NCI-H1436 (cell line): ENCODE measurements at regions not wholly inside any gene's neighbourhood (a gene's known extent, or its start where the extent isn't known, plus 50 kb on each side); places are given as distances from the start of the nearest gene placed in this dataset.
"Not testable (repeated sequence)": the region's sequence is repeated elsewhere in the genome, so short reads cannot be mapped to it uniquely, and the experiment has no call there.

ENCODE experiments used
- DNase-seq: peaks from one replicate; lab custom pipeline; 2025; lab: John Stamatoyannopoulos, UW

GRCh38 chr12:59147791-59148190 lies 227.5 kb upstream of the LRIG3 start:
- no peak for DNase-seq

DNA sequence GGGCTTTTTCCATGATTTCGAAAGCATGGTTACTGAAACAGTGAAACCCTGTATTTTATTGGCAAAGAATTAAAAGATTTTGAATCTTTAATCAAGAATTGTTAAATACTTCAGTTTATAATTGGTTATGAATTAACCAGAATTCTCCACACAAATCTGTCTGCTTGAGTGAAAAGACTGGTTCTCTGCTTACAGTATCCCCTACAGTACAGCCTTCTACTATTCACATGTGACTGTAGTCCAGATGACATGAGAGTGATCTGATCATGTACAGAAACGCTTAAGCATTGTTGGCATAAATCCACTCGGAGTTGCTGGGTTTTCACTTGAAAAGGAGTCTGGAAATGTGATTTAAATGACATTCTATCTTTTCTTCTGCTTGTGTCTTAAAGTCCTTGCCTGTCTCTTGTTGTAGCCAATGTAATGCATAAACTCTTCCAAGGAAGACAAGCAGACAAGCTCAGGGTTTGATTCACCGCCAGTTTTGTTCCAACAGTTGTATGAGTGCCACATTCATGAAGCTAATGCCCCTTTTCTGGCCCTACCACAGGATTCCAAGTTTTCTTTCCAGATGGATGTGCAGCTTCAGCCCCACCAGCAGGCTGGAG lies 222.0 kb upstream of the LRIG3 start:
- no peak for DNase-seq

- no peak for DNase-seq
Measured at GRCh38 chr12:59134750-59135149, 214.4 kb upstream of the LRIG3 start.

DNA sequence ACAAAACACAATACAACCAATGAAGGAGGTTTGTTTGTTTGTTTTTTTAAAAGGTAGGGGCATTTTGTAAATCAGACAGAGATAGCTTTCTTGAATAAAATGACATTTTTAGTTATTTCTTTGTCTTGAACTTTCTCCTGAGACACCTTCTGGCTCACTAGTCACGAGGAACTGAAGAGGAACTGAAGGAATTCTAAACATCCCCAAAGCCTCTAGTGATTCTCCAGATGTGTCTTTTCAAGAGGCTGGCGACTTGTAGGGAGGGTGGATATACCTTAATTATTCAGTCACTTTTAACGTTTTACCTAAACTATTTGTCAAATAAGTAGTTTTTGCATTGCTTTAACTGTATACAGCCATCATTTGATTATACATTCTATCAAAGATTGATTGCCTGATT lies 211.2 kb upstream of the LRIG3 start:
- DNase-seq = no peak

- no peak for DNase-seq
Measured at GRCh38 chr12:59122784-59123183, 202.5 kb upstream of the LRIG3 start.

- DNase-seq = no peak
Measured at GRCh38 chr12:59121451-59121850, 201.1 kb upstream of the LRIG3 start.

- no peak for DNase-seq
Measured at GRCh38 chr12:59119676-59120075, 199.4 kb upstream of the LRIG3 start.

- no peak for DNase-seq
Measured at GRCh38 chr12:59118356-59118755, 198.1 kb upstream of the LRIG3 start.

DNA sequence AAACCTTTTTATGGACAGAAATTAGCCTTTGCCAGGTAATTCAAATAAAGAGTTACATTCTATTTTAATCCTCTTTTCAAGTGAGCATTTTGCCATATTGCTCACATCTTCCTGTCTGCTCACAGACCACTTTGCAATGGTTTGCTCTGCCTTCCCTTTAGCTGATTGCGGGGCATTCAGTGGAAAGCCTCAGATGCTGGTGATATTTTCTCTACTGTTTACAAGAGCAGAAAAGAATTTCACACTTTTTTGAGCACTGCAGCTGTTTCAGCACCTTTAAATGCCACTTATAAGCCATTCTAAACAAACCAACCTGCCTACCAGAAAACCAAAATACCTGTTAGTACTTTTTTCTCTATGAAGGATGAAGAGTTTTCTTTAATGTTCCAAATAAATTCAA lies 195.7 kb upstream of the LRIG3 start:
- DNase-seq = no peak

DNA sequence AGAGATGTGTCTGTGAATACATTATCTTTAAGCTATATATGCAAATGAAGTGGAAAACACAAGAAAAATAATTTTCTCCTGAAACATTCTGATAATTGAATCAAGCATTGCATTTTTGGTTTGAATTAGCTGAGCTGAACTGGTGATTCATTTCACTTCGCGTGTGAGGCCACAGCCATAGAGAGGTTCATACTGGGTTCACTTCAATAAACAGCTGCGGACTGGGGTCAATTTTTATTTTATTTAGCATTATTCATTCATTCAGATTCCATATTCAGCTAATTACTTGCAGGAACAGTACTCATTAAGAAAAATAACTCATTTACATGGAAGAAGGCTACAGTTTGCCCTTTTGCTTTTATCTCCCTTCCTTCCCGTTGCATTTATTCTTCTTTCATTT lies 195.2 kb upstream of the LRIG3 start:
- no peak for DNase-seq

DNA sequence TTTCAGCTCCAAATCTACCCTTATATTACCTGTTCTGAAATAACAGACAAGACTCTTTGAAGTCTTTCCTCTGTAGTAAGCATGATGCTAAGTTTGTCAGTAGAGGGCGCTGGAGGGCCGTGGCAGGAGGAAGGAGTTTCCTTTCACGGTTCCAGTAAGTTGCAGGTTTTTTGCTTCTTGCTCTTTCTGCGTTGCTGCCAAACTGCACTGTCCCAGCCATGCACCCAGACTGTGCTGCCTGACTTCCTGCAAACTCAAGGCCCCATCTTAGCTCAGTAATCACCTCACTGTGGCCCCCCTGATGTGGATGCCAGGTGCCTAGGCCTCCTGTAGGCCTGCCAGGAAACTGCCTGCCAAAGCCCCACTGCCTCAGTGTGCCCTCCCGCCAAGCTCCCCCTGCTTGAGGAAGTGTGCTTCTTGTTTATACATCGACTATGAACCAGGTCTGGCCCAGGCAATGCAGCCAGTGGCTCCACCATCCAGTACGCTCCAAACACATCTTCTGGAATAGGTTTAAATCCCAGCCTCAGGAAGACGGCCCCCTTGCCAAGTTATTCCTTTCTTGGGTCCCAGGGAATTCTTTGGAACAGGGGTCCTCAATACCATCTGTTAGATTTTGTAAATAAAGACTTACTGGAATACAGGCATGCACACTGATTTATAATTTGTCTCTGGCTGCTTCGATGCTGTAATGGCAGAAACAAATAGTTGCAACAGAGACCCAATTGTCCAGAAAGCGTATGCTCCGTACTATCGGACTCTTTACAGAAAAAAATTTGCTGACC lies 193.7 kb upstream of the LRIG3 start:
- peak; percentile 49 for DNase-seq

DNA sequence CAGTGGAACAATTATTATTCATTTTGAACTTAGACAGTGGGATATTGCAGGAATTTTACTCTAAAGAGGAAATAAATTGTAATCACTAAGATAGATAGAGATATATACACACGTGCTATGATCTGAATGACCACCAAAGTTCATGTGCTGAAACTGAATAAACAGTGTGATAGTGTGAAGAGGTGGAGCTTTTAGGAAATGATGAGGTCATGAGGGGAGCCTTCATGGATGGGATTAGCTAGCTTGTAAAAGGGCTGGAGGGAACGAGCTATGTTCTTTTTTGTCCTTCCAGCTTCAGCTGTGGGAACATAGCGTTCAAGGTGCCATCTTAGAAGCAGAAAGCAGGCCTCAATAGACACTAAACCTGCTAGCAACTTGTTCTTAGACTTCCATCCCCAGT lies 191.5 kb upstream of the LRIG3 start:
- DNase-seq = no peak

- not testable (repeated sequence) for DNase-seq
Measured at GRCh38 chr12:59108516-59108915, 188.2 kb upstream of the LRIG3 start.

DNA sequence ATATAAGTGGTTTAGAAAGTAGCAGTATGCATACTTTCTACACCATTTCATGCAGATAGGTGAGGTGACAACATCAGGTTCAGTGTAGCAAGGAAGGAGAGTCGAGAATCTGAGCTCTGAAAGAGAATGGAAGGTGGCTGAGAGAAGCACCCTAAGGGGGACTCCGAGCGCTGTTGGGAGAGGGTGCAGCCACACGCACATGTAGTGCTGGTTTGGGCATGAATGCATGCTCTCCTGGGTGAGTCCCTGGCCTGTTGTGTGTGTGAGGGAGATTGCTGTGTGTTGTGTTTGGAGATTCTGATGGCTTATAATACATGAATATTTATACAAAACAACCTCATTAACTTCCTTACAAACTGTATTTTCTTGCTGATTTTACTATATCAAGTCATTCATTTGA lies 180.3 kb upstream of the LRIG3 start:
- no peak for DNase-seq

- no peak for DNase-seq
Measured at GRCh38 chr12:59097876-59098275, 177.6 kb upstream of the LRIG3 start.

GRCh38 chr12:59096246-59096645 lies 175.9 kb upstream of the LRIG3 start:
- DNase-seq = no peak

DNA sequence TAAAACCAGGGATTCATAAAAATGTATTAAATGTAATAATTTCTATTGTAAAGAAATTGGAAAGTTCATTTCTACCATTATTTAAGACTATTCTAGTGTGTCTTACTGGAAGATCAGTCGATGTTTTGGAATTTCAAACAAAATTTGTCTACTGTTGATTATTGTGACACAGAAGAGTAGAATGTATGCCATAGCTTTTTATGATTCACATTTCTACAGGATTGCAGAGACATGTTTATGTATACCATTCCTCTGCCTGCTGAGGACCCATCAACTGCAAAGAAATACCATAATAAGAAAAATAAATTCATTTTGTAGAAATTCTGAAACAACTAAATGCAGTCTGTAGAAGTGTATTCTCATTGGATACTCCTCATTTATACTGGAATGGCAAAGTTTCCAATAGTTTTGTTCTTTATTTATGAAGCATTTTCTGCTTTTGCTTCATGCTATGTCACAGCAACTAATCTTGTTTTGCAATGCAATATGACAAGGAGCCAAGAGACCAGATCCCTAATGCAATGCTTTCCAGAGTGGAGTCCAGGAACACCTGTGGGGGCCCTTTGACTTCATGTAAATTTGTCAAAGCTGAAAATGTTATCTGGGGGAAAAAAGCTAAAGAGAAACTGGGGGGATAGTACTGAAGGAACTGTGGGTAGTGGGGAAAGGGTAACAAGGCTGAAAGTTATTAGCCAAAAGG lies 172.9 kb upstream of the LRIG3 start:
- DNase-seq = no peak

GRCh38 chr12:59088673-59089072 lies 168.4 kb upstream of the LRIG3 start:
- DNase-seq = no peak

GRCh38 chr12:59087691-59088090 lies 167.4 kb upstream of the LRIG3 start:
- no peak for DNase-seq

- no peak for DNase-seq
Measured at GRCh38 chr12:59087077-59087673, 166.9 kb upstream of the LRIG3 start.

GRCh38 chr12:59086126-59086525 lies 165.8 kb upstream of the LRIG3 start:
- peak; percentile 14 for DNase-seq

- DNase-seq = no peak
Measured at GRCh38 chr12:59085690-59086089, 165.4 kb upstream of the LRIG3 start.
